OCI-LY3 (cell line): ENCODE measurements at regions not wholly inside any gene's neighbourhood (a gene's known extent, or its start where the extent isn't known, plus 50 kb on each side); places are given as distances from the start of the nearest gene placed in this dataset.

Experiments used
- CTCF ChIP-seq: fragments of 200-600, 300-600 bp; sonication (generic); IDR thresholded peaks from 2 replicates; pipeline ENCODE4 v1.5.1; 2014; ENCODE audit warnings: antibody characterized with exemption, low read length, low read depth
- EZH2phosphoT487 ChIP-seq: fragments of 200-600 bp; shearing (Covaris generic); IDR thresholded peaks from 2 replicates; pipeline ENCODE4 v1.6.1; 2018; ENCODE audit warnings: antibody characterized with exemption, mixed run types, low read depth

GRCh38 chr1:244264163-244264562 is 187.5 kb downstream of the ADSS2 start:
- TF ChIP-seq CTCF (no peak), EZH2phosphoT487 (no peak)
